Hepatocyte (in vitro differentiated cells): ENCODE measurements at regions not wholly inside any gene's neighbourhood (a gene's known extent, or its start where the extent isn't known, plus 50 kb on each side); places are given as distances from the start of the nearest gene placed in this dataset.

Source experiments
- DNase-seq: peaks from one replicate; pipeline ENCODE4 v3.0.0-alpha.2; 2016; ENCODE audit warnings: low spot score
- H2AFZ ChIP-seq: fragments of 200-600 bp; sonication (generic); 2 replicates; pipeline ENCODE4 v1.6.0; 2016; ENCODE audit warnings: antibody characterized with exemption, mild to moderate bottlenecking
- H3K27ac ChIP-seq: fragments of 200-600 bp; sonication (generic); 2 replicates; pipeline ENCODE4 v1.5.1; 2016; ENCODE audit warnings: mild to moderate bottlenecking
- H3K27me3 ChIP-seq: fragments of 200-600 bp; sonication (generic); 2 replicates; pipeline ENCODE4 v1.6.1; 2016
- H3K36me3 ChIP-seq: fragments of 200-600 bp; sonication (generic); replicated peaks from 2 replicates; pipeline ENCODE4 v1.5.1; 2016; ENCODE audit warnings: low read depth; ENCODE audit not compliant: insufficient read depth
- H3K4me1 ChIP-seq: fragments of 200-600 bp; sonication (generic); 2 replicates; pipeline ENCODE4 v1.5.1; 2016; ENCODE audit warnings: mild to moderate bottlenecking, moderate library complexity; ENCODE audit not compliant: insufficient read depth
- H3K4me2 ChIP-seq: fragments of 200-600 bp; sonication (generic); 2 replicates; pipeline ENCODE4 v1.6.0; 2016
- H3K4me3 ChIP-seq: fragments of 200-600 bp; sonication (generic); 2 replicates; pipeline ENCODE4 v1.5.1; 2016; ENCODE audit warnings: mild to moderate bottlenecking
- H3K79me2 ChIP-seq: fragments of 200-600 bp; sonication (generic); 2 replicates; pipeline ENCODE4 v1.6.0; 2017; ENCODE audit warnings: mild to moderate bottlenecking
- H3K9me2 ChIP-seq: fragments of 200-600 bp; sonication (generic); replicated peaks from 2 replicates; pipeline ENCODE4 v1.6.0; 2017; ENCODE audit warnings: mild to moderate bottlenecking; ENCODE audit not compliant: insufficient read depth
- H3K9me3 ChIP-seq: fragments of 200-600 bp; sonication (generic); 2 replicates; pipeline ENCODE4 v1.5.1; 2016; ENCODE audit warnings: low read depth, mild to moderate bottlenecking
- H4K20me1 ChIP-seq: fragments of 200-600 bp; sonication (generic); 2 replicates; pipeline ENCODE4 v1.6.0; 2016; ENCODE audit warnings: mild to moderate bottlenecking; ENCODE audit not compliant: insufficient read depth, poor library complexity, severe bottlenecking
- EZH2 ChIP-seq: fragments of 200-600 bp; sonication (generic); IDR thresholded peaks from 2 replicates; pipeline ENCODE4 v1.6.1; 2016; ENCODE audit warnings: antibody characterized with exemption, mild to moderate bottlenecking, borderline replicate concordance
- EZH2phosphoT487 ChIP-seq: fragments of 200-600 bp; sonication (generic); IDR thresholded peaks from one replicate; pipeline ENCODE4 v1.6.1; 2018; ENCODE audit warnings: antibody characterized with exemption, mild to moderate bottlenecking, low read depth, moderate library complexity; ENCODE audit not compliant: unreplicated experiment, severe bottlenecking
- WGBS: methylation state at CpG from one replicate; pipeline ENCODE4 v1.1.6; 2016; ENCODE audit warnings: low lambda C conversion rate; ENCODE audit errors: missing lambda C conversion rate; 5-methylcytosine and 5-hydroxymethylcytosine counted together
- TF ChIP-seq, protein P1 (sequence below): fragments of 200-600 bp; sonication (generic); IDR thresholded peaks from 2 replicates; pipeline ENCODE4 v1.5.1; 2016; ENCODE audit warnings: antibody characterized with exemption, mild to moderate bottlenecking; ENCODE audit not compliant: poor library complexity

GRCh38 chr4:136934601-136935000 lies 597.7 kb downstream of the PCDH18 start:
- WGBS = 75% methylated on average over 1 of the region's 1 CpG
- TF ChIP-seq, protein P1, sequence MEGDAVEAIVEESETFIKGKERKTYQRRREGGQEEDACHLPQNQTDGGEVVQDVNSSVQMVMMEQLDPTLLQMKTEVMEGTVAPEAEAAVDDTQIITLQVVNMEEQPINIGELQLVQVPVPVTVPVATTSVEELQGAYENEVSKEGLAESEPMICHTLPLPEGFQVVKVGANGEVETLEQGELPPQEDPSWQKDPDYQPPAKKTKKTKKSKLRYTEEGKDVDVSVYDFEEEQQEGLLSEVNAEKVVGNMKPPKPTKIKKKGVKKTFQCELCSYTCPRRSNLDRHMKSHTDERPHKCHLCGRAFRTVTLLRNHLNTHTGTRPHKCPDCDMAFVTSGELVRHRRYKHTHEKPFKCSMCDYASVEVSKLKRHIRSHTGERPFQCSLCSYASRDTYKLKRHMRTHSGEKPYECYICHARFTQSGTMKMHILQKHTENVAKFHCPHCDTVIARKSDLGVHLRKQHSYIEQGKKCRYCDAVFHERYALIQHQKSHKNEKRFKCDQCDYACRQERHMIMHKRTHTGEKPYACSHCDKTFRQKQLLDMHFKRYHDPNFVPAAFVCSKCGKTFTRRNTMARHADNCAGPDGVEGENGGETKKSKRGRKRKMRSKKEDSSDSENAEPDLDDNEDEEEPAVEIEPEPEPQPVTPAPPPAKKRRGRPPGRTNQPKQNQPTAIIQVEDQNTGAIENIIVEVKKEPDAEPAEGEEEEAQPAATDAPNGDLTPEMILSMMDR = no peak
- TF ChIP-seq EZH2phosphoT487 (no peak), EZH2 (no peak)
- no peaks in the 10 kb centered on the region for H3K9me3 ChIP-seq
- no peaks in the 10 kb centered on the region for H3K9me2 ChIP-seq
- no peak overlapping the region for H3K4me2 ChIP-seq
- no peaks in the 10 kb centered on the region for H3K36me3 ChIP-seq
- no peaks in the 10 kb centered on the region for H3K79me2 ChIP-seq
- no peaks in the 10 kb centered on the region for H4K20me1 ChIP-seq
- no peak overlapping the region for H3K27ac ChIP-seq
- H3K27me3 ChIP-seq = no peaks in the 10 kb centered on the region
- no peaks in the 10 kb centered on the region for H3K4me1 ChIP-seq
- no peak overlapping the region for H2AFZ ChIP-seq
- DNase-seq = no peak
- H3K4me3 ChIP-seq = no peak overlapping the region

- no peaks in the 10 kb centered on the region for H3K4me1 ChIP-seq
- H3K27me3 ChIP-seq = no peaks in the 10 kb centered on the region
- H4K20me1 ChIP-seq = no peaks in the 10 kb centered on the region
- no peaks in the 10 kb centered on the region for H3K9me2 ChIP-seq
- H3K4me3 ChIP-seq = no peak overlapping the region
- no peak overlapping the region for H3K4me2 ChIP-seq
- no peak overlapping the region for H2AFZ ChIP-seq
- no peak overlapping the region for H3K27ac ChIP-seq
- TF ChIP-seq, protein P1 = no peak
- TF ChIP-seq EZH2 = no peak
- TF ChIP-seq EZH2phosphoT487 = no peak
- no peak for DNase-seq
- H3K36me3 ChIP-seq = no peaks in the 10 kb centered on the region
- no peaks in the 10 kb centered on the region for H3K9me3 ChIP-seq
- 90% methylated on average over 2 of the region's 2 CpGs for WGBS
- no peaks in the 10 kb centered on the region for H3K79me2 ChIP-seq
Measured at GRCh38 chr4:136931781-136932180, 600.5 kb downstream of the PCDH18 start.

DNA sequence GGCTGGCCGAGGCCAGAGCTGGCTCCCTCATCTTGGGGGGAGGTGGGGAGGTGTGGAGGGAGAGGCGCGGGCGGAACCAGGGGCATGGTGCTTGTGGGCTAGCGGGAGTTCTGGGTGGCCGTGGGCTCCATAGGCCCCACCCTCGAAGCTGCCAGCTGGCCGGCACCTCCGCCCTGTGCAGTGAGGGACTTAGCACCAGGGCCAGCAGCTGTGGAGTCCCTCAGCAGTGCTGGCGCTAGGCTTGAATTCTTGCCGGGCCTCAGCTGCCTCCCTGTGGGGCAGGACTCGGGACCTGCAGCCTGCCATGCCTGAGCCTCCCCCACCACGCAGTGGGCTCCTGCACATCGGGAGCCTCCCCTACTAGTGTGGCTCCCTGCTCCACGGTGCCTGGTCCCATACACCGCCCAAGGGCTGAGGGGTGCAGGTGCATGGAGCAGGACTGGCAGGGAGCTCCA lies 603.3 kb downstream of the PCDH18 start:
- 95% methylated on average over 11 of the region's 16 CpGs for WGBS
- Histone ChIP-seq H3K9me3 (no peaks in the 10 kb centered on the region), H3K9me2 (no peaks in the 10 kb centered on the region), H2AFZ (no peak overlapping the region), H3K27ac (no peak overlapping the region), H3K79me2 (no peaks in the 10 kb centered on the region), H3K36me3 (no peaks in the 10 kb centered on the region), H3K4me2 (no peak overlapping the region), H3K27me3 (no peaks in the 10 kb centered on the region), H3K4me3 (no peak overlapping the region), H3K4me1 (no peaks in the 10 kb centered on the region), H4K20me1 (no peaks in the 10 kb centered on the region)
- TF ChIP-seq, protein P1 = no peak
- TF ChIP-seq EZH2phosphoT487 (no peak), EZH2 (no peak)
- DNase-seq = no peak

- Histone ChIP-seq H3K27ac (no peak overlapping the region), H3K27me3 (no peaks in the 10 kb centered on the region), H3K9me2 (no peaks in the 10 kb centered on the region), H2AFZ (no peak overlapping the region), H3K4me1 (no peaks in the 10 kb centered on the region), H3K4me2 (no peak overlapping the region), H3K36me3 (no peaks in the 10 kb centered on the region), H3K4me3 (no peak overlapping the region), H4K20me1 (no peaks in the 10 kb centered on the region), H3K9me3 (no peaks in the 10 kb centered on the region), H3K79me2 (no peaks in the 10 kb centered on the region)
- DNase-seq = no peak
- TF ChIP-seq, protein P1 = no peak
- TF ChIP-seq EZH2 (no peak), EZH2phosphoT487 (no peak)
Measured at GRCh38 chr4:136927172-136927571, 605.1 kb downstream of the PCDH18 start.
